NCI-H1048 (cell line): ENCODE measurements at regions not wholly inside any gene's neighbourhood (a gene's known extent, or its start where the extent isn't known, plus 50 kb on each side); places are given as distances from the start of the nearest gene placed in this dataset.

ENCODE experiments used
- DNase-seq: peaks from one replicate; lab custom pipeline; 2025; lab: John Stamatoyannopoulos, UW

GRCh38 chr12:90321369-90321768 lies 612.7 kb upstream of the ATP2B1 start:
- DNase-seq = no peak

GRCh38 chr12:90311561-90311960 lies 602.9 kb upstream of the ATP2B1 start:
- no peak for DNase-seq

- no peak for DNase-seq
Observed at GRCh38 chr12:90305379-90305778, 596.7 kb upstream of the ATP2B1 start.

- DNase-seq = no peak
Observed at GRCh38 chr12:90304231-90304630, 595.6 kb upstream of the ATP2B1 start.

- DNase-seq = no peak
Observed at GRCh38 chr12:90303771-90304170, 595.1 kb upstream of the ATP2B1 start.

GRCh38 chr12:90301561-90302133 lies 593.0 kb upstream of the ATP2B1 start:
- no peak for DNase-seq

- DNase-seq = no peak
Observed at GRCh38 chr12:90301095-90301494, 592.5 kb upstream of the ATP2B1 start.

- no peak for DNase-seq
Observed at GRCh38 chr12:90299666-90300065, 591.0 kb upstream of the ATP2B1 start.

- DNase-seq = no peak
Observed at GRCh38 chr12:90299121-90299520, 590.5 kb upstream of the ATP2B1 start.

GRCh38 chr12:90298289-90298948 lies 589.8 kb upstream of the ATP2B1 start:
- no peak for DNase-seq

- DNase-seq = no peak
Observed at GRCh38 chr12:90295858-90296257, 587.2 kb upstream of the ATP2B1 start.

GRCh38 chr12:90292183-90292582 lies 583.5 kb upstream of the ATP2B1 start:
- no peak for DNase-seq

- DNase-seq = no peak
Observed at GRCh38 chr12:90290980-90291975, 582.6 kb upstream of the ATP2B1 start.

- no peak for DNase-seq
Observed at GRCh38 chr12:90287585-90287984, 578.9 kb upstream of the ATP2B1 start.

- no peak for DNase-seq
Observed at GRCh38 chr12:90281154-90281868, 572.7 kb upstream of the ATP2B1 start.

- DNase-seq = no peak
Observed at GRCh38 chr12:90280564-90281058, 572.0 kb upstream of the ATP2B1 start.

GRCh38 chr12:90280033-90280432 lies 571.4 kb upstream of the ATP2B1 start:
- DNase-seq = no peak

GRCh38 chr12:90275088-90275487 lies 566.5 kb upstream of the ATP2B1 start:
- DNase-seq = no peak

GRCh38 chr12:90274407-90274806 lies 565.8 kb upstream of the ATP2B1 start:
- DNase-seq = no peak

GRCh38 chr12:90268574-90268973 lies 559.9 kb upstream of the ATP2B1 start:
- DNase-seq = no peak

- DNase-seq = no peak
Observed at GRCh38 chr12:90262251-90262650, 553.6 kb upstream of the ATP2B1 start.

- DNase-seq = no peak
Observed at GRCh38 chr12:90261283-90261682, 552.6 kb upstream of the ATP2B1 start.
